ENCODE measurements at regions not wholly inside any gene's neighbourhood (a gene's known extent, or its start where the extent isn't known, plus 50 kb on each side); places are given as distances from the start of the nearest gene placed in this dataset.

GRCh38 chr11:112469376-112469775, 208.7 kb upstream of the PLET1 start:
- ATAC-seq = no peak
- intact Hi-C loops (cut with micrococcal nuclease) = no loop called here
- no peak overlapping the region for H3K27ac Mint-ChIP-seq
- H3K9me3 Mint-ChIP-seq = no peaks in the 10 kb centered on the region
- ChIA-PET CTCF (no interaction called here), POLR2A (no interaction called here)
- no peak for DNase-seq
- no peaks in the 10 kb centered on the region for H3K36me3 Mint-ChIP-seq (ENCODE audit: low read depth)
- H3K4me1 Mint-ChIP-seq (ENCODE audit: low read depth) = no peaks in the 10 kb centered on the region
- peaks cover 5% of the 10 kb centered on the region for H3K27me3 Mint-ChIP-seq
- H3K4me3 Mint-ChIP-seq = no peak overlapping the region
- TF ChIP-seq CTCF (IDR thresholded peaks at IDR 0.05) = no peak

GRCh38 chr11:112470355-112470754, 209.7 kb upstream of the PLET1 start:
- TF ChIP-seq CTCF (IDR thresholded peaks at IDR 0.05) = no peak
- Mint-ChIP-seq H3K27ac (no peak overlapping the region), H3K9me3 (no peaks in the 10 kb centered on the region), H3K27me3 (peaks cover 3% of the 10 kb centered on the region), H3K4me3 (no peak overlapping the region), H3K4me1 (ENCODE audit: low read depth) (no peaks in the 10 kb centered on the region), H3K36me3 (ENCODE audit: low read depth) (no peaks in the 10 kb centered on the region)
- no peak for ATAC-seq
- ChIA-PET CTCF (no interaction called here), POLR2A (no interaction called here)
- intact Hi-C loops (cut with micrococcal nuclease) = no loop called here
- no peak for DNase-seq

- POLR2A ChIA-PET = no interaction called here
- Mint-ChIP-seq H3K4me3 (no peak overlapping the region), H3K36me3 (ENCODE audit: low read depth) (no peaks in the 10 kb centered on the region), H3K27me3 (no peaks in the 10 kb centered on the region), H3K27ac (no peak overlapping the region), H3K9me3 (no peaks in the 10 kb centered on the region), H3K4me1 (ENCODE audit: low read depth) (no peaks in the 10 kb centered on the region)
- CTCF ChIA-PET = no interaction called here
- intact Hi-C loops (cut with micrococcal nuclease) = no loop called here
- ATAC-seq (no peak), DNase-seq (no peak)
- no peak for TF ChIP-seq CTCF (IDR thresholded peaks at IDR 0.05)
These were observed 211.1 kb upstream of the PLET1 start for GRCh38 chr11:112471731-112472130.

GRCh38 chr11:112477152-112477551, 216.5 kb upstream of the PLET1 start:
- intact Hi-C loops (cut with micrococcal nuclease) = no loop called here
- no peak for ATAC-seq
- H3K4me1 Mint-ChIP-seq (ENCODE audit: low read depth) = no peaks in the 10 kb centered on the region
- H3K36me3 Mint-ChIP-seq (ENCODE audit: low read depth) = no peaks in the 10 kb centered on the region
- no peak overlapping the region for H3K27ac Mint-ChIP-seq
- no peaks in the 10 kb centered on the region for H3K27me3 Mint-ChIP-seq
- H3K4me3 Mint-ChIP-seq = no peak overlapping the region
- ChIA-PET POLR2A (no interaction called here), CTCF (no interaction called here)
- H3K9me3 Mint-ChIP-seq = no peaks in the 10 kb centered on the region
- DNase-seq = no peak
- TF ChIP-seq CTCF (IDR thresholded peaks at IDR 0.05) = no peak

GRCh38 chr11:112477581-112478317, 217.1 kb upstream of the PLET1 start:
- Mint-ChIP-seq H3K27ac (no peak overlapping the region), H3K9me3 (no peaks in the 10 kb centered on the region), H3K36me3 (ENCODE audit: low read depth) (no peaks in the 10 kb centered on the region), H3K27me3 (no peaks in the 10 kb centered on the region), H3K4me3 (no peak overlapping the region), H3K4me1 (ENCODE audit: low read depth) (no peaks in the 10 kb centered on the region)
- TF ChIP-seq CTCF (IDR thresholded peaks at IDR 0.05) = no peak
- DNase-seq (no peak), ATAC-seq (no peak)
- ChIA-PET POLR2A (no interaction called here), CTCF (no interaction called here)
- intact Hi-C loops (cut with micrococcal nuclease) = no loop called here

Measured in activated CD8-positive, alpha-beta T cell treated with anti-CD3 and anti-CD28 coated beads for 36 hours (primary cell).